Parathyroid adenoma (tissue), 2 donors: ENCODE measurements at regions not wholly inside any gene's neighbourhood (a gene's known extent, or its start where the extent isn't known, plus 50 kb on each side); places are given as distances from the start of the nearest gene placed in this dataset.

Experiments used
- H2AFZ ChIP-seq: fragments of 300-600 bp; sonication (generic); one replicate; pipeline ENCODE4 v1.7.0; 2017; ENCODE audit warnings: antibody characterized with exemption, mild to moderate bottlenecking
- H3K27ac ChIP-seq: fragments of 300-600 bp; sonication (generic); one replicate; pipeline ENCODE4 v1.7.0; 2017
- H3K27me3 ChIP-seq: fragments of 300-600 bp; sonication (generic); one replicate; pipeline ENCODE4 v1.7.0; 2017; ENCODE audit warnings: low read length; ENCODE audit not compliant: control insufficient read depth, insufficient read depth
- H3K36me3 ChIP-seq: fragments of 300-600 bp; sonication (generic); one replicate; pipeline ENCODE4 v1.7.0; 2017; ENCODE audit warnings: low read length; ENCODE audit not compliant: control insufficient read depth, insufficient read depth
- H3K4me1 ChIP-seq: fragments of 300-600 bp; sonication (generic); one replicate; pipeline ENCODE4 v1.7.0; 2017; ENCODE audit warnings: control low read depth
- H3K4me2 ChIP-seq: fragments of 300-600 bp; sonication (generic); one replicate; pipeline ENCODE4 v1.7.0; 2017; ENCODE audit warnings: low read length
- H3K4me3 ChIP-seq: fragments of 300-600 bp; sonication (generic); one replicate; pipeline ENCODE4 v1.7.0; 2017; ENCODE audit warnings: low read depth, low read length
- H3K79me2 ChIP-seq: fragments of 300-600 bp; sonication (generic); one replicate; pipeline ENCODE4 v1.7.0; 2017; ENCODE audit warnings: control low read depth
- H3K9ac ChIP-seq: fragments of 300-600 bp; sonication (generic); one replicate; pipeline ENCODE4 v1.7.0; 2017; ENCODE audit warnings: mild to moderate bottlenecking
- H3K9me3 ChIP-seq: fragments of 300-600 bp; sonication (generic); one replicate; pipeline ENCODE4 v1.7.0; 2017; ENCODE audit warnings: low read length; ENCODE audit not compliant: control insufficient read depth
- CTCF ChIP-seq: fragments of 300-600 bp; sonication (generic); IDR thresholded peaks from one replicate; pipeline ENCODE4 v1.7.0; 2017; ENCODE audit warnings: antibody characterized with exemption, mild to moderate bottlenecking
- donor health status: primary hyperparathyroidism.

- no peak overlapping the region for H3K4me3 ChIP-seq
- H3K36me3 ChIP-seq = no peaks in the 10 kb centered on the region
- H3K9ac ChIP-seq = no peak overlapping the region
- no peak overlapping the region for H3K27ac ChIP-seq
- H3K27me3 ChIP-seq = no peaks in the 10 kb centered on the region
- no peak for TF ChIP-seq CTCF
- H3K4me2 ChIP-seq = no peak overlapping the region
- H3K4me1 ChIP-seq = no peaks in the 10 kb centered on the region
- H2AFZ ChIP-seq = no peak overlapping the region
- no peaks in the 10 kb centered on the region for H3K79me2 ChIP-seq
- H3K9me3 ChIP-seq = no peaks in the 10 kb centered on the region
Observed at GRCh38 chr5:5583832-5584231, 161.4 kb downstream of the ICE1 start.

- H3K4me3 ChIP-seq = no peak overlapping the region
- H3K27me3 ChIP-seq = no peaks in the 10 kb centered on the region
- TF ChIP-seq CTCF = no peak
- no peak overlapping the region for H3K27ac ChIP-seq
- H3K9me3 ChIP-seq = no peaks in the 10 kb centered on the region
- H2AFZ ChIP-seq = no peak overlapping the region
- no peak overlapping the region for H3K4me2 ChIP-seq
- no peak overlapping the region for H3K9ac ChIP-seq
- no peaks in the 10 kb centered on the region for H3K79me2 ChIP-seq
- H3K36me3 ChIP-seq = no peaks in the 10 kb centered on the region
- no peaks in the 10 kb centered on the region for H3K4me1 ChIP-seq
Observed at GRCh38 chr5:5583023-5583765, 160.7 kb downstream of the ICE1 start.

GRCh38 chr5:5581080-5581479, 158.6 kb downstream of the ICE1 start:
- Histone ChIP-seq H3K4me1 (no peaks in the 10 kb centered on the region), H3K79me2 (no peaks in the 10 kb centered on the region), H3K36me3 (no peaks in the 10 kb centered on the region), H3K27ac (no peak overlapping the region), H3K4me3 (no peak overlapping the region), H3K9ac (no peak overlapping the region), H2AFZ (no peak overlapping the region), H3K9me3 (no peaks in the 10 kb centered on the region), H3K4me2 (no peak overlapping the region), H3K27me3 (no peaks in the 10 kb centered on the region)
- TF ChIP-seq CTCF = no peak

- Histone ChIP-seq H3K4me2 (no peak overlapping the region), H3K9me3 (no peaks in the 10 kb centered on the region), H3K79me2 (no peaks in the 10 kb centered on the region), H3K27ac (no peak overlapping the region), H3K4me1 (no peaks in the 10 kb centered on the region), H3K9ac (no peak overlapping the region), H3K36me3 (no peaks in the 10 kb centered on the region), H2AFZ (no peak overlapping the region), H3K4me3 (no peak overlapping the region), H3K27me3 (no peaks in the 10 kb centered on the region)
- TF ChIP-seq CTCF = no peak
Observed at GRCh38 chr5:5576744-5577143, 154.3 kb downstream of the ICE1 start.

- no peaks in the 10 kb centered on the region for H3K79me2 ChIP-seq
- H3K36me3 ChIP-seq = no peaks in the 10 kb centered on the region
- no peaks in the 10 kb centered on the region for H3K27me3 ChIP-seq
- no peak overlapping the region for H3K4me3 ChIP-seq
- no peak overlapping the region for H3K27ac ChIP-seq
- TF ChIP-seq CTCF = no peak
- H3K9ac ChIP-seq = no peak overlapping the region
- H2AFZ ChIP-seq = no peak overlapping the region
- no peaks in the 10 kb centered on the region for H3K4me1 ChIP-seq
- no peak overlapping the region for H3K4me2 ChIP-seq
- no peaks in the 10 kb centered on the region for H3K9me3 ChIP-seq
Observed at GRCh38 chr5:5575461-5575860, 153.0 kb downstream of the ICE1 start.
